ENCODE measurements at regions not wholly inside any gene's neighbourhood (a gene's known extent, or its start where the extent isn't known, plus 50 kb on each side); places are given as distances from the start of the nearest gene placed in this dataset.

DNA sequence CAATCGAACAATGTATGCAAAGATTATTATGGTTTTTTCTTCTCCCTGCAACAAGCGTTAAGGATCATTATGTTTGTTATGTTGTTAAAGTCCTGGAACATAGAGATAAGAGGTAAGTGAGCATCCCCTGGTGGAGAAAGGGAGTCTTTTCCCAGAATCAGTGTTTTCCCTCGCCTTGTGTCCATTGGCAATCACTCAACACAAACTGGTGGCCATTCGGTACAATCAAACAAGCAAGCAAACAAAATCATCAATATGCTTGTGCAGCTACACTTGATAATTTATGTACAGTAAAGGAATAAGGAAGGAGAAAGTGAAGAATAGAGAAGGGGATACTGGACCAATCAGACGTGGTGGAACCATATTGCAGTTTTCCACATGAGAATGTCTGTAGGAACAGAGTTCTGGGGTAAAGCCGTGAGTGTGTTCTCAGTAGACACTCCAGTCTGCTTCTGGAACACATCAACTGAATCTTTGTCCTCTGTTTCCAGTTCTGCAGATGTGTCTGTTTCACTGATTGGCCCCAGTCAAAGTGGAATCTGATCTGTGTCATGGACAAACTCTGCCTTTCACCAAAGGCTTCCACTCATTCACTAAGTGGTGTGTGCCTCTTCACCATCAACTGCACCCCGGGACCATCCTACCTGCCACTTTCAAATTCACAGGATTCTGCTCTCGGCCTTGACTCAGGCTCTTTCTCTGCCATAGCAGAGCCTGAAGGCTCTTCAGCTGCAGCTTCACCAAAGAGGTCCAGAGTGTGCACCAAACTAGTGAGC lies 169.5 kb downstream of the AHSP start:
- H3K9ac ChIP-seq (ENCODE audit: low read length) = no peak overlapping the region
- H3K4me2 ChIP-seq (ENCODE audit: low read depth, low read length, poor library complexity, severe bottlenecking) = no peak overlapping the region
- TF ChIP-seq, protein P1, sequence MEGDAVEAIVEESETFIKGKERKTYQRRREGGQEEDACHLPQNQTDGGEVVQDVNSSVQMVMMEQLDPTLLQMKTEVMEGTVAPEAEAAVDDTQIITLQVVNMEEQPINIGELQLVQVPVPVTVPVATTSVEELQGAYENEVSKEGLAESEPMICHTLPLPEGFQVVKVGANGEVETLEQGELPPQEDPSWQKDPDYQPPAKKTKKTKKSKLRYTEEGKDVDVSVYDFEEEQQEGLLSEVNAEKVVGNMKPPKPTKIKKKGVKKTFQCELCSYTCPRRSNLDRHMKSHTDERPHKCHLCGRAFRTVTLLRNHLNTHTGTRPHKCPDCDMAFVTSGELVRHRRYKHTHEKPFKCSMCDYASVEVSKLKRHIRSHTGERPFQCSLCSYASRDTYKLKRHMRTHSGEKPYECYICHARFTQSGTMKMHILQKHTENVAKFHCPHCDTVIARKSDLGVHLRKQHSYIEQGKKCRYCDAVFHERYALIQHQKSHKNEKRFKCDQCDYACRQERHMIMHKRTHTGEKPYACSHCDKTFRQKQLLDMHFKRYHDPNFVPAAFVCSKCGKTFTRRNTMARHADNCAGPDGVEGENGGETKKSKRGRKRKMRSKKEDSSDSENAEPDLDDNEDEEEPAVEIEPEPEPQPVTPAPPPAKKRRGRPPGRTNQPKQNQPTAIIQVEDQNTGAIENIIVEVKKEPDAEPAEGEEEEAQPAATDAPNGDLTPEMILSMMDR (IDR thresholded peaks at IDR 0.05; ENCODE audit: insufficient read depth, low read length, poor library complexity, severe bottlenecking) = peak; percentile 18
- TF ChIP-seq EZH2phosphoT487 (conservative IDR thresholded peaks at IDR 0.05; ENCODE audit: low read length) = no peak
- peaks cover 18% of the 10 kb centered on the region for H3K79me2 ChIP-seq (ENCODE audit: insufficient read depth, low read length)
- H3F3A ChIP-seq (ENCODE audit: insufficient read depth) = no peaks in the 10 kb centered on the region
- H3K27me3 ChIP-seq (ENCODE audit: low read length) = no peaks in the 10 kb centered on the region
- H3K4me3 ChIP-seq (ENCODE audit: insufficient read depth, low read length, poor library complexity, severe bottlenecking) = no peak overlapping the region
- peaks cover 6% of the 10 kb centered on the region; the same call in 1 of the 2 replicates for H4K20me1 ChIP-seq (ENCODE audit: low read depth, low read length)
- H3K9me3 ChIP-seq (ENCODE audit: insufficient read depth, low read length) = no peaks in the 10 kb centered on the region
- no peaks in the 10 kb centered on the region for H3K9me2 ChIP-seq (replicated peaks; ENCODE audit: insufficient read depth, low read length)
- H3K36me3 ChIP-seq (ENCODE audit: low read length) = no peaks in the 10 kb centered on the region
- H2AFZ ChIP-seq (ENCODE audit: low read depth, low read length, severe bottlenecking) = no peak overlapping the region
- H3K27ac ChIP-seq (ENCODE audit: low read depth, low read length) = no peak overlapping the region

DNA sequence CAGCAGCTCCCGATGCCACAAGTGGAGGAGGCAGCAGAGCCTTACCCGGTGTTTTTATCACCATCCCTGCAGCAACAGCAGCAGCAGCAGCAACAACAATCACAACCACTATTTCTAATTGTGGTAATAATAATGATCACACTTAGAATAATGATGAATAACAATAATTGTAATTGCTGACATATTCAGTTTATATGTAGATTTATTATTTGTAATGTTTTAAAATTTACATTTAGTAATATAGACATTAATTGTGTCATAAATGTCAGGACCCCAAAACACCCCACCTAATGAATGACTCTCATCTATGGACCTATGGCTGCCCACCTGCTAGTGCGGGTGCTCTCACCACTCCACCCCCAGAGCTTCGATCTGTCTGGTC lies 170.0 kb downstream of the AHSP start:
- Histone ChIP-seq H3K27me3 (ENCODE audit: low read length) (no peaks in the 10 kb centered on the region), H2AFZ (ENCODE audit: low read depth, low read length, severe bottlenecking) (no peak overlapping the region), H4K20me1 (ENCODE audit: low read depth, low read length) (peaks cover 6% of the 10 kb centered on the region; the same call in 1 of the 2 replicates), H3K36me3 (ENCODE audit: low read length) (no peaks in the 10 kb centered on the region), H3K27ac (ENCODE audit: low read depth, low read length) (no peak overlapping the region), H3K4me2 (ENCODE audit: low read depth, low read length, poor library complexity, severe bottlenecking) (no peak overlapping the region), H3K79me2 (ENCODE audit: insufficient read depth, low read length) (peaks cover 23% of the 10 kb centered on the region), H3K4me3 (ENCODE audit: insufficient read depth, low read length, poor library complexity, severe bottlenecking) (no peak overlapping the region), H3K9me3 (ENCODE audit: insufficient read depth, low read length) (no peaks in the 10 kb centered on the region), H3K9me2 (replicated peaks; ENCODE audit: insufficient read depth, low read length) (no peaks in the 10 kb centered on the region), H3K9ac (ENCODE audit: low read length) (no peak overlapping the region), H3F3A (ENCODE audit: insufficient read depth) (no peaks in the 10 kb centered on the region)
- no peak for TF ChIP-seq EZH2phosphoT487 (conservative IDR thresholded peaks at IDR 0.05; ENCODE audit: low read length)
- TF ChIP-seq, protein P1 (IDR thresholded peaks at IDR 0.05; ENCODE audit: insufficient read depth, low read length, poor library complexity, severe bottlenecking) = no peak

- no peaks in the 10 kb centered on the region for H3K9me3 ChIP-seq (ENCODE audit: insufficient read depth, low read length)
- H3F3A ChIP-seq (ENCODE audit: insufficient read depth) = no peaks in the 10 kb centered on the region
- peaks cover 23% of the 10 kb centered on the region for H3K79me2 ChIP-seq (ENCODE audit: insufficient read depth, low read length)
- no peaks in the 10 kb centered on the region for H3K27me3 ChIP-seq (ENCODE audit: low read length)
- H3K27ac ChIP-seq (ENCODE audit: low read depth, low read length) = no peak overlapping the region
- no peak overlapping the region for H3K4me2 ChIP-seq (ENCODE audit: low read depth, low read length, poor library complexity, severe bottlenecking)
- H3K36me3 ChIP-seq (ENCODE audit: low read length) = no peaks in the 10 kb centered on the region
- H3K9ac ChIP-seq (ENCODE audit: low read length) = no peak overlapping the region
- H3K4me3 ChIP-seq (ENCODE audit: insufficient read depth, low read length, poor library complexity, severe bottlenecking) = no peak overlapping the region
- no peak for TF ChIP-seq EZH2phosphoT487 (conservative IDR thresholded peaks at IDR 0.05; ENCODE audit: low read length)
- TF ChIP-seq, protein P1 (IDR thresholded peaks at IDR 0.05; ENCODE audit: insufficient read depth, low read length, poor library complexity, severe bottlenecking) = no peak
- no peaks in the 10 kb centered on the region for H3K9me2 ChIP-seq (replicated peaks; ENCODE audit: insufficient read depth, low read length)
- H2AFZ ChIP-seq (ENCODE audit: low read depth, low read length, severe bottlenecking) = no peak overlapping the region
- peaks cover 6% of the 10 kb centered on the region; the same call in 1 of the 2 replicates for H4K20me1 ChIP-seq (ENCODE audit: low read depth, low read length)
Measured at GRCh38 chr16:31698901-31699300, 171.2 kb downstream of the AHSP start.

Measured in SU-DHL-6 (cell line).